ENCODE measurements at regions not wholly inside any gene's neighbourhood (a gene's known extent, or its start where the extent isn't known, plus 50 kb on each side); places are given as distances from the start of the nearest gene placed in this dataset.

DNA sequence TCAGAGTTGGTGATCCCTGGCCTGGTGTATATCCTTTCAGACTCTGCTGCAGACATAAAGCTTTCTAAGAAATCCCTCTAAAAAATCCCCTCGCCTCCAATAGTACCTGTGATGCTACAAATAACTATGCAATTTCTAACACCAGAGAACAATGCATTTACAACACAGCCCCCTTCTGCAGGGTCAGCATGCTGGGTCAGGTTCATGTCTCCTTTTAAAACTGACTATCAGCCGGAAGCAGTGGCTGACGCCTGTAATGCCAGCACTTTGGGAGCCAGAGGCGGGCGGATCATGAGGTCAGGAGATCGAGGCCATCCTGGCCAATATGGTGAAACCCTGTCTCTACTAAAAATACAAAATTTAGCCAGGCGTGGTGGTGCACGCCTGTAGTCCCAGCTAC lies 77.0 kb upstream of the SPATA12 start:
- DNase-seq = no peak

DNA sequence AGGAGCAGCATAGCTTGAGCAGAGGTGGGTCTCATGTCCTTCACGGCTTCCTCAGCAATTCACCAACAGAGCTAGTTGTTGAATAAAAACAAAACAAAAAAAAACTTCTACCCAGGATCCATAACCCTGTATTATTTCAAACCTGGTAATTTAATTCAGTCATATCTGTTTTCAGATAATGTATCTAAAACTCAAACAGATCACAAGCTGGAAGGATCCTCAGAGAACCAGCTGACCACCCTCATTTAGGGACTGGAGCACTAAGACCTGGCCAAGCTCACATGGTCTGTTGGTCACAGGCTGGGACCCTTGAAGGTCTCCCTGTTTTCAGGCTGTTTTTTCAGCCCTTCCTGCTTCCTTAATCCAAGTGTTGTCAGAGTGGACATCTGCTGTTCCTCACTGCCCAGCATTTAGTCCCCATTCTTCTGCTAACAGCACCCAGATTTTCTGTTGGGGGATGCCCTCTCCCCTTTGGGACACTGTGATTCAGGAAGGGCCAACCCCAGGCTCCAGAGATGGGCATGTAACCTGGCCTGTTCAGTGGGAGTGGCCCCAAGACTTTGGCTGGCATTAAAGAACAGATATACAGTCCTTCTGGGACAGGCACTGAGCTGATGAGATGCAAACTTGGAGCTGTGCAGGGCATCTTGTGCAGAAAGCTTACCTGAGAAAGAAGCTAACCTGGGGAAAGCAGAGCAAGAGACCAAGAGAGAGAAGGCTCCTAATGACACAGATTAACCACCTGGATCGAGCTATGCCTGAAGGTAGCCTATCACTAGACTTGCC lies 78.8 kb upstream of the SPATA12 start:
- no peak for DNase-seq

DNA sequence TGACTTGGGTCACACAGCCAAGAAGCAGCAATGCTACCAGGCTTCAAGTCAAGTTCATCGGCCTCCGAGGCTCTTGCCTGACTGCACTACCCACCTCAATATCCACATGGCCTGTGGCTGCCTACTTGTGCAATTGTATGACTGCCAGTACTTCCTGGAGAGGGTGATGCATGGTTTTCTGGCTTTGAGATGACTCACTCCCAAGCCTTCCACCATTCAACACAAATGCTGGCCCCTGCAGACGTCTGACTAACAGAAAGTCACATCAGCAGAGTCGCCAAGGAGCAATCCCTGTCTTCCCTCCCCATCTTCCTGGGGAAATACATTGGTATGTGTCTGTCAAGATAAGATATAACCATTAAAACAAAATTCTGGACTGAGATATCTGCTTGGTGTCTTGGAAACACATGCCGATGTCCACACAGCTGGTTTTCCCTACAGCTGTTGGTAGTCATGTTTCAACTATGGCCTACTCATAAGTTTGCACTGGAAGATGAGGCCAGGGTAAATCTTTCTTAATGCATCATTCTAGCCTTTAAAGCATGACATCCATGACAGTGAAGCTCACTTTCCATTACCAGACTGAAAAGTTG lies 79.6 kb upstream of the SPATA12 start:
- DNase-seq = no peak

DNA sequence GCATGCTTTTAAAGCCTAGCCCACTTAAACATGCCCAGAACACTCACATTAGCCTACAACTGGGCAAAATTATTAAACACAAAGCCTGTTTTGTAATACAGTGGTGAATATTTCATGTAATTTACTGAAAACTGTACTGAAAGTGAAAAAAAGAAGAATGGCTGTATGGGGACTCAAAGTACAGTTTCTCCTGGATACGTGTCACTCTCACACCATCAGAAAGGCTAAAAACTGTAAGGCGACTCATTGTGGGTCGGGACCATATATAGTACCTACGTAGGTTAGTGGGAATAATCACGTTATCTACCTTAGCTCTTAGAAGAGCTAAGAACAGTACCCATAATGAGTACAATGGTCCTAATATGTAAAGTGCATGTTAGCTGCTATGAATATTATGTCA lies 80.2 kb upstream of the SPATA12 start:
- DNase-seq = no peak

DNA sequence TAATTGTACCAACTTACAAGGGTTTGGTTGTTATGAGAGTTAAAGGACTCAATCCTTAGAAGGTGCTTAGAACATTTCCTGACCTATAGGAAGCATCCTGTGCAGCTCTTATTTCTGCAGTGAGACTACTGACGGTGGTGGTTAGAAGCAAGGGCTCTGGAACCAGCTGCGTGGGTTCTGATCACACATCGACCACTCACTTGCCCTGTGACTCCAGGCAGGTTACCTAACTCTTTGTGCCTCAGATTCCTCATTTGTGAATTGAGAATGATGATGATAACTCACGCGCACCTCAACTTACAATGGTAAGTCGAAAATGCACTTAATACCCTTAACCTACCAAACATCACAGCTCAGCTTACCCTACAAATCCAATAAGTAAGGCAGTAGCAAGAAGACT lies 80.7 kb upstream of the SPATA12 start:
- DNase-seq = no peak

DNA sequence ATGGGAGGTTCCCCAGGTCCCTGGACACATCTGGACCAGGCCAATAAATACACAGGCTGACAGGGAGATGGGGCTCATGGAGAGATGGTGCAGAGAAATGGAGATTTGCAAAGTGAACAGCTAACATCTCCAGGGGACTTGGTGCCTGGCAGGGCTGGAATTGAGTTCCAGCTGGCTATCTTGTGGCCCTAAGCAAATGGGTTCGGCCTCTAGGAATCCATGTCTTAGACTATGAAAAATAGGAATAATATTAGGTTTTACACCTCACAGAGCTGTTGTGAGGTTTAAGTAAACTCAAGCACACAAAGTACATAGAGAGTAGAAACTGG lies 82.9 kb upstream of the SPATA12 start:
- DNase-seq = no peak

DNA sequence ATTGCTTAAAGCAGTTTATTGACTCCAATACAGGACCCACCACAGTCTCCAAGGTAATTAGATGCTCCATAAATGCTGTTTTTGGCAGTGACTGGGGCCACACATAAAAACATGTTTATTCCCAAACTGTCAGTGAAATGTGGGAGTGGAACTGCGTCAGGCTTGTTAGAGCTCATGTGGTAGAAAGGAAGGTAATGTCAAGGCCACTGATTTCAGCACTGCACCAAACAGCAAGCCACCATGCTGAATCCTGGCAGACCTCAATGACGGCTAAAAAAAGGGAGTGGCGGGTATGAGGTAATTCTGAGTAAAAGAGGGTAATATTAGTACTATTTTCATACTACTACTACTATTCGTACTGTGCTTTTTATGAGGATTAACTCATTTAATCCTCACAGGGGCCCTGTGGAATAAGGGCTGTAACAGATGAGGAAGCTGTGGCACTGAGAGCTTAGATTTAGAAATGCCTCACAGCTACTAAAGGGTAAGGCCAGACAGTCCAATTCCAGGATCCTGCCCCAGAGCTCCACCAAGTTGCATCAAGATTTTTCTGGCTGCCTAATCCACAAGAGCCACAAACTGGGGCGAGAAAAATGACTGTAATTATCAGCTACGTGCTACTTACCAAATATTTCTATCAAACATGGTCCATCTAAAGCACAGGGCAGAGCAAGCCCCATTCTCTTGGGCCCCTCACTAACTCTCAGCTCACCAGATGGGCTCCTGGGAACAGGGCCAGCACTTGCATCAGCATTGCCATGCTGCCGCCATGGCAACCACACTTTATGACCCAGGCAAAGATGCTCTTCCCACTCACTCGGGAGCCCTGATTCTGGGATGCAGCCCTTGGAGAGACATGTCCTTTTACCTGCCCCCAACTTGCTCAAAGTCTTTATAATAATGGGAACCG lies 83.6 kb upstream of the SPATA12 start:
- peak; percentile 81 for DNase-seq

DNA sequence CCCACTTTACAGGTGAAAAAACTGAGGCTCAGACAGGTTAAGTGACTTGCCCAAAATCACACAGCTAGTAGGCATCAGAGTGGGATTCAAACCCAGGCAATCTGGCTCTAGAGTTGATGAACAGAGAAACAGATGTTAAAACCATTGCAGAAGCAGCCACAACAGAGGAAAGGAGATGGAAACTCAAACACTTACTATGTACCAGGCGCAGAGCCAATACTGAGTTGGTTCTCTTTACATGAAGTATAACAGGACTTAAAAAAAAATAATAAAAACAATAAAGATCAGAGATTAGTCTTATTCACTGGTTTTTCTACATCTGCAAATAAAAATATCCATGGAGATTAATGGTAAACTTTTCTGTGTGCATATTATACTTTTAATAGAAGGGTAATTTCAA lies 84.9 kb upstream of the SPATA12 start:
- no peak for DNase-seq

DNA sequence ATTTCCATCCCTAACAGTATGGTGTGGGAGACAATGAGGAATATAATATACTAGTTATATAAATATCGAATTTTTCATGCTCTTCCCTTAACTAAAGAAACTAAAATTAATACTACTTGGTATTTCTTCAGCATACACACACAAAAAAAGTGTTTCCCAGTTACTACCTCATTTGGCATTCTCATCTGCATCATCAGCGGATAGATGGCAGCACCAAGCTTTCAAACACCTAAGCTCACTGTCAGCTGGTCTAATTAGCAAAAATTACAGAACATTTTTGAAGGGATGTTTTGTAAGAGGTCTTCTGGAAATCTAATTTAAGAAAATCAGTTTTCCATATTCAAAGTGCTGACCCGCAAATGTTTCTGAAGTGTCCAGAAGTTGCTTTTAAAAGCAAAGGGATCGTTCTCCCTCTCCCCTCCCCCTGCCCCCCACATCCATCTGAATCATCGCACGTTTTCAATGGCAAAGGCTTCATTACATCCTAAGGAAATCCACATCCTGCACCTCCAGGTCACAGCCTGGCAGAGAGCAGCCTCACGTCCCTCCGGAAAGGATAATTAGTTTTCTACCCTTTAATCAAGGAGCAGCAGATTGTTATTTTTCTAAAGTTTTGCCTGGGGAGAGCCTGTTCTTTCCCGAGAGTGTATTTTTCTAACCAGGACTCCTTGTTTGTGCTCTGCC lies 86.1 kb upstream of the SPATA12 start:
- DNase-seq = no peak

DNA sequence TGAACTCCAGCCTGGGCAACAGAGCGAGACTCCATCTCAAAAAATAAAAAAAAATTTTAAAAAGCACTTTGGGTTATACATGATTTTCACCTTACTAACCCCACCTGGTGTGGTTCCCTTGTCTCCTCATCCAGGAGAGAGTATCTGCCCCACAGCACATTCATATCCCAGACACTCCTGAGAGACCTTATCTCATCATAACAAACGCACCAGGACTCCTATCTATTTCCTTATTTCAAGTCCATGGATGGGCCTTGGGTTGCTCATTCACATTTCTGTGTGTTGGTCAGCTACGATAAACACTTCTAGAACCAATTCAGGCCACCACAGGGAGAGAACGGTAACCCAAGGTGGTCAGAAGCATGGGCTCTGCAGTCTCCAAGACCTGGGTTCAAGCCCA lies 88.6 kb upstream of the SPATA12 start:
- no peak for DNase-seq

DNA sequence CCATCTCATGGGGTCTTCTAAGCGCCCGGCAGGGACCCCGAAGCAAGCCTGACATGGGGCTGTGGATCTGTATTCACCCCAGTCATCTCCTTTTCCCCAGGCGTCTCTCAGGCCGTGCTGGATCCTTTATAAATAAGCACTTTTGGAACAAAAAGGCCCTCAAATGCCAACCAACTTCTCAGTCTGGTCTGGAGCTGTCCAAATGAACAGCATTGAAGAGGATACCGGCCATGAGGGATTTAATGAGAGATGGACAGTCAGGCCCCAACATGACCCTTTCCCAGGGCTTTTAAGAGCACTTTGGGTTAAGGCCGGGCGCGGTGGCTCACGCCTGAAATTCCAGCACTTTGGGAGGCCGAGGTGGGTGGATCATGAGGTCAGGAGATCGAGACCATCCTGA lies 89.2 kb upstream of the SPATA12 start:
- DNase-seq = no peak

DNA sequence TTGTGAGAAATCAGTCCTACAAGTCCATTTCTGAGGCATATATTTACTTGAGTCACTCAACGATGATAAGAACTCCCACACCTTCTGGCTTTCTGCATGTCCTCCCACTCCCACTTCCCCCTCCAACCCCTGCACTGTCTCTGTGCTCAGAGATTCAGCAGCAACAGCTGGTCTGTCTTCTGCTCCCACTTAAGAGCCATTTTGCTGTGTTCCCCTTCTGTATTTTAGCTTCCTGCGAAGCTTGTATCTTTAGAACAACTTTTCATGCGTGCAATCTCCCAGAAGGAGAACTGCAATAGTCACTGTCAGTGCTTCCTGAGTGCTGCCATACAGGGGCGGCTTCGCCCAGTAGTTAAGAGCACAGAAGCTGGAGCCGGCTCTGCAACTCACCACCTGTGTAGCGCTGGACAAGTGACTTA lies 90.0 kb upstream of the SPATA12 start:
- no peak for DNase-seq

DNA sequence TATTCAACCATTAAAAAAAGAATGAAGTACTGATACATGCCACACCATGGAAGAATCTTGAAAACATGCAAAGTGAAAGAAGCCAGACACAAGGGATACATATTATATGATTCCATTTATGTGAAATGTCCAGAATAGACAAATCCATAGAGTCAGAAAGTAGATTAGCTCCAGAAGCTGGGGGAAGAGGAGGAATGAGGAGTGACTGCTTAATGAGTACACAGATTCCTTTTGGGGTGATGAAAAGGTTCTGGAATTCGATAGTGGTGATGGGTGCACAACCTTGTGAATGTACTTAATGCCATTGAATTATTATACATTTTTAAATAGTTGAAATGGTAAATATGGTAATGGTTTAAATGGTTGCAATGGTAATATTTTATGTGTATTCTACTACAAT lies 90.6 kb upstream of the SPATA12 start:
- no peak for DNase-seq

DNA sequence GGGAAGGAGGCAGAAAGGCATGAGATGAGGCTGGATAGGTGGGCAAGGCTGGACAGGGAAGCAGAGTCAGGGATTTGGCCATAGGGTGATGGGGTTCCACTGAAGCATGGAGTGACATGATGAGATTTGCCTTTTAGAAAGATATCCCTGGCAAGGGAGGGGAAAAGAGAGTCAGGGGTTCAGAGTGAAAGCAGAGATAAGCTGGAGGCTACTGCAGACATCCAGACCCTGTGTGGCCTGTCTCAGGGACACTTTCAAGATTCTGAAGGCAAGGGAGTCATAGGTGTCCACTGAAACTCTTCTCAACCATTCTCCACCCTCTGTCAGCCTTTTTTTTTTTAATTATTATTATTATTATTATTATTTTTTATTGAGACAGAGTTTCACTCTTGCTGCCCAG lies 94.0 kb upstream of the SPATA12 start:
- DNase-seq = no peak

DNA sequence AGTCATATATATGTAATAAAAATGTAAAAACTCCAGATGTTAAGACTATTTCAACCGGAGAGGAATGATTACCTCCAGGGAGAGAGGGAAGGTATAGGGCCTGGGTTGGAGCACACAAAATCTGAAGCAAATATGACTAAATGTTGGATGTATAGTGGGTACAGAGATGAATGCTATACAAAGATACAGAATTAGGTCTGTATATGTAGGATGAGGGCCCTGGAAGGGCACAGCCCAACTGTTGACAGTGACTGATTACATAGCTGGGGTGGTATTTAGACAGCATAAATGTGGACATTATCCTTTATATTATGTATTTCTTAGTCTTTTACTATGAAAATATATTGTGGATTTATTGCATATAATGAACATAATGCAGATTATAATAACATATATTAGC lies 94.4 kb upstream of the SPATA12 start:
- DNase-seq = no peak

DNA sequence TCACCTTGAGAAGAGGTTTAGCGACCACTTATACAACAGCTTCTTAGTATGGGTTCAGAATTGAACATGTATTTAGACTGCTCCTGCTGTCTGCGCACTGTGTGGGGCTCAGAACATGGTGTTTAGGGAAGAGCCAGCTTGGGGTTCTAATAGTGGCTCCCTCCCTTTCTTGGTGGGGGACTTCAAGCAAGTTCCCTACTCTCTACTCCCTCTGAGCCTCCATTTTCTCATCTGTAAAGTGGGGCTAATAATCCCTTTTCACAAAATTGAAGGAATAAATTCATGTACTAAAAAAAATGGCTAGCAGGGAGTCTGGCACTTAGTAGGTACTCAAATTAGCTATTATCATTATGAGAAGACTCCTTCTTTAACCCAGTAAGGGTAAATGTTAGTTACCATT lies 97.5 kb upstream of the SPATA12 start:
- no peak for DNase-seq

DNA sequence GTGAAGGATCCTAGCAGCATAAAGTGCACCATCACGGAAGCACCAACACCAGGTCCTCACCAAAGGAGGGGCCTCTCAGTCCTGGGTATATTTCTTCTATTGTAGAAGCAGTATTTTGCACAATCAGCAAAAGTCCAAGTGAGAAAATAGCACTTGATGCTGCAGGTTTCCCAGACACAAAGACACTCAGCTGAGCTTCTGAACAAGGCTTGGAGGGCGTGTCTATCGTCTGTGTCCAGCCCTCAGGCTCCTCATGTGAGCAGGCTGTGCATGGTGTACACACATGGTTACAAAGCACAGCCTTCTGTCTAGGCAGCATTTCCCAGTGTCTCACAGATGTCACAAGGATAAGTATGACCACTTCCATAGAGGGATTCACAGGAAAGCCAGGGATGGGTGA lies 98.3 kb upstream of the SPATA12 start:
- DNase-seq = peak; percentile 76

DNA sequence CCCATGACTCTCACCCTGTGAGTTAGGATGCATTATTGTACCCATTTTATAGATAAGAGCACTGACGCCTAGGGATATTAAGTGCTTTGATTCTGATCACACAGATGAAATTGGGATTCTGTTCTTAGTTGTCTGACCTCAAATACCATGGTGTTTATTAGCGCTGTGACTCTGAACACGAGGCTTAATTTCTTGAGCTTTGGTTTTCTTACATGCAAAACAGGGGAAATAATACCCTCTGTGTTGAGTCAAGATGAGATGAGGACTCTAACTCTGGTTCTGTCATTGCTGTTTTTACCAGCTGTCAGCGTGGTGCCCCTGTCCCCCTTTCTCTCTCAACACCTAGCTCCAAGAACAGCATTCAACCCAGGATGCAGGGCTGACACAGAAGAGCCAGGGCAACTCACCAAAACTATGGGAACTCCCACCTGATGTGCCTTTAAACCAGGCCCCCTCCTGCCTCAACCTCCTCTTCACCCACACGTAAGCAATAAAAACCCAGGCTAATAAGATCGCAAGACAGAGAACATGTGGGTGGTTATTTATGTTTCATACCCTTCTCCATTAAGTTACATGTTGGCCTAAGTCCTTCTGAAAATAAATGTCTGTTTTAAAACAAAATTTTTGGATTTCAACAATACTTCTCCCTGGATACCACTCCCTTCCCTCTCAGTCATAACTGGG lies 100.1 kb upstream of the SPATA12 start:
- DNase-seq = no peak

DNA sequence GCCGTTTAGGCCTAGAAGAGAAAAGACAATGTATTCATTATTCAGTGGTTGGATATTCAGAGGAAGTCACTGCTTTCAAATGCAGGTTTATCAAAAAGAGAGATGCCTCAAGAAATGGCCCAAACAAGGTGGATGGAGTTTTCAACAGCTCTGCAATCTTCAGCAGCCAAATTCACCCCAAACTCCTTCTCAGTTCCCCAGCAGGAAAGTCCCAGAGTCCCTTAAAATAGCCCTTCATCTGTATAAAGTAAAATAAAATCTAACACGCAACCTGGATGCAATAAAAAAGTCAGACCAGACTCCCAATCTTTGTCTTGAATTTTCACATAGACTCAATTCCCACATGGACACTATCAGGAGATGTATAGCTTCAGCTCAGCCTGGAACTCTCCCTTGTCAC lies 101.6 kb upstream of the SPATA12 start:
- no peak for DNase-seq

DNA sequence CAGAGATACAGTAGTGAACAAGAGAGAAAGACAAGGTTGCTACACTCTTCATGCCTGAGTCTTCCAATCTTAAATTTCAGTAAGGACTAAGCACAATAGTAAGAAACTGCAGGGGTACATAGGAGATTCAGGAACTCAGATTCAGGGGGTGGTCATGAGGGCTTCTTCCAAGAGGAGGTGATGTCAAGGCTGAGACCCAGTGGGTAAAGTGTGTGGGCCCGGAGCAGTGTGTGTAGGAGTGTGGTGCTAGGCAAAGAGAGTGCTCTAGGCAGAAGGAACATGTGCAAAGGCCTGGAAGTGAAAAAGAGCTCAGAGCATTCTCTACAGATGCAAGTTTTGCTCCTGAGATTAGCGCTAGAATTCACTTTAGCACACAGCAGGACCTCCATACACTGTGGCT lies 102.9 kb upstream of the SPATA12 start:
- no peak for DNase-seq

DNA sequence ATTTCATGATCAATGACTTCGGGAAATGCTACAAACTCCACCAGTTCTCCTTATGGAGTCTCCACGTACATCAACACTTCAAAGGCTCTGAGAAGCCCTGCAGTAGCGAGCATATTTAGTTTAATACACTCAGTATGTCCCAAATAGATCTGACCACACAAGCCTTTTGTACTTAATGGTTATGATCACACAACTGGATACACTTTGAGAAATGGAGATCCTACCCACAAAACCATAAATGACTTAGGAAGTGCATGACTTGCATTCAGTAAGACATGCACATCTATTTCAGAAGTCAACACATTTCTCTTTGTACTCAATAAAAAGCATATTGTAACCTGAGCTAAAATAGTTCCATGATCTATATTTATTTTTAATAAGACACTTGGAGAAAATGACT lies 103.6 kb upstream of the SPATA12 start:
- no peak for DNase-seq

DNA sequence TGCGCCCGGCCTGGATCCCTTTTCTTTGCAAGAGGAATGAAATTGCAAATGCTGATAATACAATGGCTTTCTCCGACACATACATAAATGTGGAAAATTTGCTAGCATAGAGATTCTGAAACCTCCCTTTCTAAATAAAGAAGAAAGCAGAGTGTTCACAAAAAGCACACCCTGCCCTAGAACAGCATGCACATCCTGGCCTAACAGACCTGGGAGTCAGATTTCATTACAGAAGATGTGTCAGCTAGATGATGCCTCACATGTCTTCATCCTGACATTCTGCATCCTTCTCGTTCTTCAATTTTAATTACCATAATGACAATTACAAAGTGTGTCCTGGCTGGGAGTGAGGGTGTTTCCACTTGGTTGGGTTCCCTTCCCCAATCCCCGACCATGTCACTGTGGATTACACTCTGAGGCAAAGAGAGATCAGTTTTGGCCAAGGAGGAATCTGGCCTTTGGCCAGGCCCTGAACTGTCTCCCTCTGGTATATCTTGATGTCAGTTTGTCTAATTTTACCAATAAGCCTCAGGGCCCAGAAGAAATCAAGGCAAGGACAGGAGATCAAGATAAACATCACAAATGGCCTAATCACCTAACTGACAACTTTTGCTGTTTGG lies 104.9 kb upstream of the SPATA12 start:
- DNase-seq = no peak
